SK-N-SH (cell line): ENCODE measurements at regions not wholly inside any gene's neighbourhood (a gene's known extent, or its start where the extent isn't known, plus 50 kb on each side); places are given as distances from the start of the nearest gene placed in this dataset.

Experiments
- CTCF ChIA-PET: fragments of 300-600, 350-600 bp; formaldehyde crosslinking; extraction: SDS; loops from one replicate; lab custom pipeline; 2021; lab: Yijun Ruan, JAX
- POLR2A ChIA-PET: fragments of 350-600 bp; sonication (Branson Sonifier 250); formaldehyde crosslinking; extraction: SDS; loops from one replicate; lab custom pipeline; 2020; ENCODE audit warnings: antibody characterized with exemption, inconsistent platforms; lab: Yijun Ruan, JAX
- DNase-seq: peaks from one replicate; pipeline ENCODE4 v3.0.0; 2012
- H2AFZ ChIP-seq: fragments of 200-600 bp; sonication (generic); 2 replicates; pipeline ENCODE4 v1.8.1; 2016; ENCODE audit warnings: antibody characterized with exemption, mild to moderate bottlenecking, low read depth
- H3F3A ChIP-seq: fragments of 200-600 bp; sonication (generic); replicated peaks from 2 replicates; pipeline ENCODE3; 2016; ENCODE audit warnings: antibody characterized with exemption, mild to moderate bottlenecking; ENCODE audit not compliant: insufficient read depth
- H3K27ac ChIP-seq, 2 experiments: fragments of 200-500 bp in 1 of 2; fragments of 200-600 bp in 1 of 2; sonication (Bioruptor generic) in 1 of 2; sonication (generic), shearing (Covaris generic) in 1 of 2; 2 replicates each; pipeline versions ENCODE4 v1.5.1 to v1.6.1; 2014 to 2016; ENCODE audit warnings: low read depth in 2 of 2, inconsistent platforms in 1 of 2, low read length in 1 of 2, mild to moderate bottlenecking in 1 of 2, mixed read lengths in 1 of 2
- H3K27me3 ChIP-seq: fragments of 200-600 bp; sonication (generic), shearing (Covaris generic); 2 replicates; pipeline ENCODE4 v1.6.1; 2016; ENCODE audit warnings: mixed run types; ENCODE audit not compliant: insufficient read depth
- H3K36me3 ChIP-seq, 2 experiments: fragments of 200-500 bp in 1 of 2; fragments of 200-600 bp in 1 of 2; sonication (Bioruptor generic) in 1 of 2; sonication (generic) in 1 of 2; replicated peaks in 1 of 2; 2 replicates each; pipeline versions ENCODE3 to v1.5.1; 2014 to 2016; ENCODE audit warnings: low read length in 1 of 2, mild to moderate bottlenecking in 1 of 2; ENCODE audit not compliant: insufficient read depth in 2 of 2, control insufficient read depth in 1 of 2
- H3K4me1 ChIP-seq, 2 experiments: fragments of 200-500 bp in 1 of 2; fragments of 200-600 bp in 1 of 2; sonication (Bioruptor generic) in 1 of 2; sonication (generic), shearing (Covaris generic) in 1 of 2; 2 replicates each; pipeline versions ENCODE4 v1.5.1 to v1.6.1; 2014 to 2016; ENCODE audit warnings: low read depth in 1 of 2, low read length in 1 of 2, mixed run types in 1 of 2; ENCODE audit not compliant: insufficient read depth in 2 of 2, control insufficient read depth in 1 of 2
- H3K4me2 ChIP-seq: fragments of 200-600 bp; sonication (generic), shearing (Covaris generic); 2 replicates; pipeline ENCODE4 v1.6.1; 2017; ENCODE audit warnings: mixed run types
- H3K4me3 ChIP-seq, 2 experiments: fragments of 200-500 bp in 1 of 2; fragments of 200-600 bp in 1 of 2; sonication (Bioruptor generic) in 1 of 2; sonication (generic), shearing (Covaris generic) in 1 of 2; 2 replicates each; pipeline versions ENCODE4 v1.5.1 to v1.8.1; 2014 to 2016; ENCODE audit warnings: low read depth in 2 of 2, inconsistent platforms in 1 of 2, low read length in 1 of 2, mild to moderate bottlenecking in 1 of 2, mixed read lengths in 1 of 2, moderate library complexity in 1 of 2
- H3K79me2 ChIP-seq: fragments of 200-600 bp; sonication (generic); 2 replicates; pipeline ENCODE4 v1.8.1; 2017; ENCODE audit warnings: mild to moderate bottlenecking; ENCODE audit not compliant: insufficient read depth
- H3K9ac ChIP-seq: fragments of 200-600 bp; sonication (generic); 2 replicates; pipeline ENCODE4 v1.6.1; 2017; ENCODE audit warnings: mixed run types
- H3K9me2 ChIP-seq: fragments of 200-600 bp; sonication (generic); 2 replicates; pipeline ENCODE4 v1.6.1; 2017; ENCODE audit warnings: mixed run types
- H3K9me3 ChIP-seq: fragments of 200-600 bp; sonication (generic); 2 replicates; pipeline ENCODE4 v1.6.1; 2017; ENCODE audit warnings: mixed run types, mild to moderate bottlenecking, moderate library complexity
- H4K20me1 ChIP-seq: fragments of 200-600 bp; sonication (generic); 2 replicates; pipeline ENCODE4 v1.6.1; 2017; ENCODE audit warnings: mild to moderate bottlenecking, mixed run types; ENCODE audit not compliant: insufficient read depth
- CHD2 ChIP-seq: fragments of 150-350 bp; IDR thresholded peaks from 2 replicates; pipeline ENCODE4 v1.6.1; 2018; ENCODE audit warnings: low read length; ENCODE audit not compliant: partially characterized antibody
- FOXJ3 ChIP-seq: sonication (generic); formaldehyde crosslinking; IDR thresholded peaks from 2 replicates; pipeline ENCODE4 v1.5.1; 2020; ENCODE audit warnings: mild to moderate bottlenecking, missing genetic modification reagents
- FOXM1 ChIP-seq: IDR thresholded peaks from 2 replicates; pipeline ENCODE4 v1.4.0; 2012; ENCODE audit warnings: low read depth, mild to moderate bottlenecking
- GABPA ChIP-seq: IDR thresholded peaks from 2 replicates; pipeline ENCODE4 v1.4.0; 2012; ENCODE audit warnings: low read depth, mild to moderate bottlenecking
- MEF2A ChIP-seq: IDR thresholded peaks from 2 replicates; pipeline ENCODE4 v1.4.0; 2012; ENCODE audit warnings: low read depth, borderline replicate concordance
- MXI1 ChIP-seq: IDR thresholded peaks from 2 replicates; pipeline ENCODE4 v1.6.1; 2012; ENCODE audit warnings: mild to moderate bottlenecking, low read depth, low read length, improper control_type of control experiment
- NFIC ChIP-seq: IDR thresholded peaks from 2 replicates; pipeline ENCODE4 v1.4.0; 2012; ENCODE audit warnings: borderline replicate concordance
- RCOR1 ChIP-seq: fragments of 150-350 bp; IDR thresholded peaks from 2 replicates; pipeline ENCODE4 v1.6.1; 2017; ENCODE audit warnings: antibody characterized with exemption, low read length
- RXRA ChIP-seq: IDR thresholded peaks from 2 replicates; pipeline ENCODE4 v1.4.0; 2012; ENCODE audit warnings: low read depth, mild to moderate bottlenecking, borderline replicate concordance
- SMC3 ChIP-seq: IDR thresholded peaks from 2 replicates; pipeline ENCODE4 v1.6.1; 2012; ENCODE audit warnings: low read depth, low read length, improper control_type of control experiment
- TEAD4 ChIP-seq: IDR thresholded peaks from 2 replicates; pipeline ENCODE4 v1.4.0; 2012; ENCODE audit warnings: mild to moderate bottlenecking, borderline replicate concordance; ENCODE audit not compliant: insufficient read depth
- WGBS: methylation state at CpG from one replicate; pipeline ENCODE4 v1.1.6; 2017; ENCODE audit warnings: low lambda C conversion rate; 5-methylcytosine and 5-hydroxymethylcytosine counted together
- TF ChIP-seq, protein P1 (sequence below): fragments of 150-350 bp; IDR thresholded peaks from 2 replicates; pipeline ENCODE4 v1.6.1; 2016; ENCODE audit warnings: mild to moderate bottlenecking, low read depth, low read length
- TF ChIP-seq, protein P2 (sequence below): IDR thresholded peaks from 2 replicates; pipeline ENCODE4; 2012
- TF ChIP-seq, protein P3 (sequence below): IDR thresholded peaks from 2 replicates; pipeline ENCODE4 v1.4.0; 2012; ENCODE audit warnings: low read depth, borderline replicate concordance
- TF ChIP-seq, protein P4 (sequence below): fragments of 150-350 bp; IDR thresholded peaks from 2 replicates; pipeline ENCODE4 v1.6.1; 2017; ENCODE audit warnings: antibody characterized with exemption, low read length, low read depth, borderline replicate concordance

DNA sequence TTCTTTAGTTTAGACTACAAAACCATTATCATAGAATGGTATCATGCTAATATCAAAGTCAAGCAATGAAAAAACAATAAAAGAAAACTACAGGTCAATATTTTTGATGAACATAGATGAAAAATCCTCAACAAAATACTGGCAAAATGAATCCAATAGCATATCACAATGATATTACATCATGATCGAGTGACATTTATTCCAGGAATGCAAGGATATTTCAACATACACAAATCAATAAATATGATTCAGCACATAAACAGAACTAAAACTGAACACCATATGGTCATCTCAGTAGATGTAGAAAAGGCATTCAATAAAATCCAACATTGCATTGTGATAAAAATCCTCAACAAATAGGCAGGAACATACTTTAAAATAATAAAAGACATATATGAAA lies 1657.7 kb downstream of the KCNT2 start:
- 10% methylated on average over 1 of the region's 1 CpG for whole genome bisulfite sequencing
- H4K20me1 ChIP-seq: no peaks in the 10 kb centered on the region

DNA sequence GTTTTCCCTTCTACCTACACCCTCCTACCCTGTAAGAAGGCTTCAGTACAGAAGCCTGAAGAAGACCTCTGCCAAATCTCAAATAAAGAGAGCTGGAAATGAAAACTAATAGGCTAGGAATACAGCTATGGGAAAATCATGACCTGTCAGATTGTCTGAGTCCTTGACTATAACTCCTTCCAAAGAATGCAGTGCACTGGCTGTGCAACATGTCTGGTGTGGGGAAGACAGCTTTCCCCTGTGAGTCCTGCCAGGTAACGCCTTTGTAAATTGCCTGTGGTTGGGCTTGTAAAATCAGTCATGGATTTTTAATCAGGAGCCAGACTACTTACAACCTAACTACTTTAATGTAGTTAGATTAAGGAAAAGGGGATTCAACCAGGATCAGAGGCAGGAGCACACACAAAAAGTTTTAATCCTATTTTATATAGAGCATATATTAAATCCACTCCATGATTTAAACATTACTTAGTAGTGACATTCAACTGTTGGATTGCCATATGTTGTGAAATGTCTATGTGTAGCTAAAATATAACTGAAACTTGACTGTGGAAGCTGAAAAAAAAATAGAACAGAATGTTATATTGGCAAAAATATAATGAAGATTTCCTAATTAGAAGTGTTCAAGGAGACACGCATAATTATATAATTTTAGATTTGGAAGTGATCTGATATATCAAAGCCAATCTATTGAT lies 1667.8 kb downstream of the KCNT2 start:
- WGBS: 47% methylated on average over 2 of the region's 2 CpGs
- CTCF ChIA-PET: no interaction called here
- H3F3A ChIP-seq: no peaks in the 10 kb centered on the region
- H3K27ac ChIP-seq: no peak overlapping the region
- no peaks in the 10 kb centered on the region for H3K36me3 ChIP-seq
- H4K20me1 ChIP-seq: no peaks in the 10 kb centered on the region
- POLR2A ChIA-PET: no interaction called here
- H3K4me1 ChIP-seq: no peaks in the 10 kb centered on the region
- no peak overlapping the region for H3K4me3 ChIP-seq
- no peak overlapping the region for H3K9ac ChIP-seq
- H3K9me2 ChIP-seq: no peaks in the 10 kb centered on the region
- no peaks in the 10 kb centered on the region for H3K9me3 ChIP-seq
- H3K27me3 ChIP-seq: no peaks in the 10 kb centered on the region
- no peak overlapping the region for H3K4me2 ChIP-seq
- no peak overlapping the region for H2AFZ ChIP-seq
- no peaks in the 10 kb centered on the region for H3K79me2 ChIP-seq
- TF ChIP-seq, protein P1, sequence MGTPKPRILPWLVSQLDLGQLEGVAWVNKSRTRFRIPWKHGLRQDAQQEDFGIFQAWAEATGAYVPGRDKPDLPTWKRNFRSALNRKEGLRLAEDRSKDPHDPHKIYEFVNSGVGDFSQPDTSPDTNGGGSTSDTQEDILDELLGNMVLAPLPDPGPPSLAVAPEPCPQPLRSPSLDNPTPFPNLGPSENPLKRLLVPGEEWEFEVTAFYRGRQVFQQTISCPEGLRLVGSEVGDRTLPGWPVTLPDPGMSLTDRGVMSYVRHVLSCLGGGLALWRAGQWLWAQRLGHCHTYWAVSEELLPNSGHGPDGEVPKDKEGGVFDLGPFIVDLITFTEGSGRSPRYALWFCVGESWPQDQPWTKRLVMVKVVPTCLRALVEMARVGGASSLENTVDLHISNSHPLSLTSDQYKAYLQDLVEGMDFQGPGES: no peak
- TF ChIP-seq NFIC (no peak), FOXJ3 (CRISPR knock-in tag) (no peak), RXRA (no peak), RCOR1 (no peak), SMC3 (no peak)
- TF ChIP-seq, protein P2, sequence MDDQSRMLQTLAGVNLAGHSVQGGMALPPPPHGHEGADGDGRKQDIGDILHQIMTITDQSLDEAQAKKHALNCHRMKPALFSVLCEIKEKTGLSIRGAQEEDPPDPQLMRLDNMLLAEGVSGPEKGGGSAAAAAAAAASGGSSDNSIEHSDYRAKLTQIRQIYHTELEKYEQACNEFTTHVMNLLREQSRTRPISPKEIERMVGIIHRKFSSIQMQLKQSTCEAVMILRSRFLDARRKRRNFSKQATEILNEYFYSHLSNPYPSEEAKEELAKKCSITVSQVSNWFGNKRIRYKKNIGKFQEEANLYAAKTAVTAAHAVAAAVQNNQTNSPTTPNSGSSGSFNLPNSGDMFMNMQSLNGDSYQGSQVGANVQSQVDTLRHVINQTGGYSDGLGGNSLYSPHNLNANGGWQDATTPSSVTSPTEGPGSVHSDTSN: no peak
- DNase-seq: no peak

More for the DNA sequence above, 1657.7 kb downstream of the KCNT2 start:
- Histone ChIP-seq H3K4me1 (peaks cover 0 to 5% of the 10 kb centered on the region in 2 experiments; a peak in 1 of 4 replicates), H2AFZ (no peak overlapping the region), H3K9me2 (no peaks in the 10 kb centered on the region), H3K79me2 (no peaks in the 10 kb centered on the region), H3K9ac (no peak overlapping the region), H3K4me2 (no peak overlapping the region), H3K4me3 (no peak overlapping the region), H3K9me3 (no peaks in the 10 kb centered on the region), H3K27ac (no peak overlapping the region), H3K36me3 (no peaks in the 10 kb centered on the region), H3K27me3 (no peaks in the 10 kb centered on the region), H3F3A (no peaks in the 10 kb centered on the region)
- DNase-seq: no peak
- CTCF ChIA-PET: no interaction called here
- POLR2A ChIA-PET: no interaction called here
- TF ChIP-seq MEF2A (no peak), MXI1 (no peak), RXRA (no peak), FOXM1 (no peak), RCOR1 (no peak), TEAD4 (no peak), GABPA (no peak), CHD2 (no peak)
- TF ChIP-seq, protein P3, sequence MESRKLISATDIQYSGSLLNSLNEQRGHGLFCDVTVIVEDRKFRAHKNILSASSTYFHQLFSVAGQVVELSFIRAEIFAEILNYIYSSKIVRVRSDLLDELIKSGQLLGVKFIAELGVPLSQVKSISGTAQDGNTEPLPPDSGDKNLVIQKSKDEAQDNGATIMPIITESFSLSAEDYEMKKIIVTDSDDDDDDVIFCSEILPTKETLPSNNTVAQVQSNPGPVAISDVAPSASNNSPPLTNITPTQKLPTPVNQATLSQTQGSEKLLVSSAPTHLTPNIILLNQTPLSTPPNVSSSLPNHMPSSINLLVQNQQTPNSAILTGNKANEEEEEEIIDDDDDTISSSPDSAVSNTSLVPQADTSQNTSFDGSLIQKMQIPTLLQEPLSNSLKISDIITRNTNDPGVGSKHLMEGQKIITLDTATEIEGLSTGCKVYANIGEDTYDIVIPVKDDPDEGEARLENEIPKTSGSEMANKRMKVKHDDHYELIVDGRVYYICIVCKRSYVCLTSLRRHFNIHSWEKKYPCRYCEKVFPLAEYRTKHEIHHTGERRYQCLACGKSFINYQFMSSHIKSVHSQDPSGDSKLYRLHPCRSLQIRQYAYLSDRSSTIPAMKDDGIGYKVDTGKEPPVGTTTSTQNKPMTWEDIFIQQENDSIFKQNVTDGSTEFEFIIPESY: no peak
- TF ChIP-seq, protein P4, sequence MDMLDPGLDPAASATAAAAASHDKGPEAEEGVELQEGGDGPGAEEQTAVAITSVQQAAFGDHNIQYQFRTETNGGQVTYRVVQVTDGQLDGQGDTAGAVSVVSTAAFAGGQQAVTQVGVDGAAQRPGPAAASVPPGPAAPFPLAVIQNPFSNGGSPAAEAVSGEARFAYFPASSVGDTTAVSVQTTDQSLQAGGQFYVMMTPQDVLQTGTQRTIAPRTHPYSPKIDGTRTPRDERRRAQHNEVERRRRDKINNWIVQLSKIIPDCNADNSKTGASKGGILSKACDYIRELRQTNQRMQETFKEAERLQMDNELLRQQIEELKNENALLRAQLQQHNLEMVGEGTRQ: no peak
